HepG2 (cell line): ENCODE measurements at regions not wholly inside any gene's neighbourhood (a gene's known extent, or its start where the extent isn't known, plus 50 kb on each side); places are given as distances from the start of the nearest gene placed in this dataset.

ENCODE experiments used
- CENPT ChIP-seq: sonication (generic); formaldehyde crosslinking; IDR thresholded peaks from 2 replicates; pipeline ENCODE4 v1.8.0; 2022; ENCODE audit warnings: low read depth, mild to moderate bottlenecking, moderate library complexity, missing genetic modification reagents
- DMTF1 ChIP-seq: sonication (generic); formaldehyde crosslinking; IDR thresholded peaks from 2 replicates; pipeline ENCODE4 v1.4.0; 2020; ENCODE audit warnings: mild to moderate bottlenecking, missing genetic modification reagents
- JDP2 ChIP-seq: sonication (generic); formaldehyde crosslinking; IDR thresholded peaks from 2 replicates; pipeline ENCODE4 v1.8.1; 2022; ENCODE audit warnings: missing genetic modification reagents, borderline replicate concordance
- JUN ChIP-seq: sonication (generic); formaldehyde crosslinking; IDR thresholded peaks from 2 replicates; pipeline ENCODE4 v1.4.0; 2020; ENCODE audit warnings: mild to moderate bottlenecking, missing genetic modification reagents
- MATR3 ChIP-seq: sonication (generic); formaldehyde crosslinking; IDR thresholded peaks from 2 replicates; pipeline ENCODE4 v1.4.0; 2020; ENCODE audit warnings: missing genetic modification reagents
- MBD4 ChIP-seq: IDR thresholded peaks from 2 replicates; pipeline ENCODE4 v1.6.1; 2012; ENCODE audit warnings: low read length, inconsistent platforms, borderline replicate concordance
- MEF2D ChIP-seq: sonication (generic); formaldehyde crosslinking; IDR thresholded peaks from 2 replicates; pipeline ENCODE4 v1.5.1; 2020; ENCODE audit warnings: mild to moderate bottlenecking, missing genetic modification reagents
- PHF8 ChIP-seq: sonication (generic); formaldehyde crosslinking; IDR thresholded peaks from 2 replicates; pipeline ENCODE4 v1.5.0; 2020; ENCODE audit warnings: missing genetic modification reagents
- RAD21 ChIP-seq: fragments of 450-650 bp; formaldehyde crosslinking; IDR thresholded peaks from 2 replicates; pipeline ENCODE4 v1.5.0; 2020; ENCODE audit warnings: mild to moderate bottlenecking
- RFXANK ChIP-seq: IDR thresholded peaks from 2 replicates; pipeline ENCODE4 v1.6.1; 2016
- SPEN ChIP-seq: sonication (generic); formaldehyde crosslinking; IDR thresholded peaks from 2 replicates; pipeline ENCODE4 v1.5.1; 2020; ENCODE audit warnings: low read depth, mild to moderate bottlenecking, missing genetic modification reagents
- SRSF4 ChIP-seq: fragments of 200-400 bp; formaldehyde crosslinking; IDR thresholded peaks from one replicate; pipeline ENCODE4 v1.6.1; 2018; ENCODE audit warnings: mild to moderate bottlenecking, low read depth, low read length, moderate library complexity; ENCODE audit not compliant: poor library complexity, severe bottlenecking
- ZBTB2 ChIP-seq: sonication (generic); formaldehyde crosslinking; IDR thresholded peaks from 2 replicates; pipeline ENCODE4 v1.8.0; 2022; ENCODE audit warnings: low read depth, missing genetic modification reagents
- ZEB1 ChIP-seq: IDR thresholded peaks from 2 replicates; pipeline ENCODE4 v1.6.1; 2012; ENCODE audit warnings: mild to moderate bottlenecking, low read depth, inconsistent platforms; ENCODE audit not compliant: insufficient replicate concordance
- ZNF101 ChIP-seq: sonication (generic); formaldehyde crosslinking; IDR thresholded peaks from 2 replicates; pipeline ENCODE4 v1.4.0; 2020; ENCODE audit warnings: mild to moderate bottlenecking, low read depth, missing genetic modification reagents, borderline replicate concordance
- ZNF224 ChIP-seq: sonication (generic); formaldehyde crosslinking; IDR thresholded peaks from 2 replicates; pipeline ENCODE4 v1.5.0; 2020; ENCODE audit warnings: mild to moderate bottlenecking, missing genetic modification reagents
- ZNF275 ChIP-seq: sonication (generic); formaldehyde crosslinking; IDR thresholded peaks from 2 replicates; pipeline ENCODE4 v1.8.0; 2022; ENCODE audit warnings: missing genetic modification reagents, mild to moderate bottlenecking, inconsistent platforms, borderline replicate concordance
- ZNF512B ChIP-seq: sonication (generic); formaldehyde crosslinking; IDR thresholded peaks from 2 replicates; pipeline ENCODE4 v1.5.1; 2020; ENCODE audit warnings: missing genetic modification reagents, mild to moderate bottlenecking, borderline replicate concordance
- ZNF543 ChIP-seq: sonication (generic); formaldehyde crosslinking; IDR thresholded peaks from 2 replicates; pipeline ENCODE4 v1.4.0; 2020; ENCODE audit warnings: mild to moderate bottlenecking, missing genetic modification reagents
- ZNF652 ChIP-seq: IDR thresholded peaks from 2 replicates; pipeline ENCODE4 v1.6.1; 2016; ENCODE audit warnings: low read depth, borderline replicate concordance
- ZNF777 ChIP-seq: sonication (generic); formaldehyde crosslinking; IDR thresholded peaks from 2 replicates; pipeline ENCODE4 v1.4.0; 2020; ENCODE audit warnings: missing genetic modification reagents

GRCh38 chr13:29923554-29924481 lies 73.4 kb upstream of the UBL3 start (continued):
- TF ChIP-seq DMTF1 (no peak), CENPT (no peak), MATR3 (CRISPR knock-in tag) (no peak), ZEB1 (no peak), MEF2D (CRISPR knock-in tag) (peak; percentile 83), ZNF543 (CRISPR knock-in tag) (peak; percentile 54; the same call in 1 of the 2 replicates), ZNF777 (CRISPR knock-in tag) (no peak), ZNF101 (0 out of 2 replicates have a peak, but pooled peaks have one; percentile 62), ZNF275 (CRISPR knock-in tag) (no peak), MBD4 (peak; percentile 60; the same call in 1 of the 2 replicates), ZBTB2 (CRISPR knock-in tag) (no peak), SRSF4 (no peak), RAD21 (CRISPR knock-in tag) (peak; percentile 90), ZNF224 (peak; percentile 40; the same call in 1 of the 2 replicates), RFXANK (CRISPR knock-in tag) (no peak; the same call in 1 of the 2 replicates), SPEN (CRISPR knock-in tag) (peak; percentile 61; the same call in 1 of the 2 replicates), ZNF512B (CRISPR knock-in tag) (peak; percentile 95; the same call in 1 of the 2 replicates), JDP2 (CRISPR knock-in tag) (no peak; the same call in 1 of the 2 replicates), JUN (CRISPR knock-in tag) (peak; percentile 97), PHF8 (CRISPR knock-in tag) (peak; percentile 49), ZNF652 (CRISPR knock-in tag) (peak; percentile 64; the same call in 1 of the 2 replicates)
